Activated naive CD8-positive, alpha-beta T cell (primary cell): ENCODE measurements at regions not wholly inside any gene's neighbourhood (a gene's known extent, or its start where the extent isn't known, plus 50 kb on each side); places are given as distances from the start of the nearest gene placed in this dataset.

Source experiments
- H3K27ac Mint-ChIP-seq: one replicate; pipeline ENCODE4 v1.8.0; 2021; ENCODE audit warnings: mixed read lengths
- H3K27me3 Mint-ChIP-seq: one replicate; pipeline ENCODE4 v1.8.0; 2021; ENCODE audit warnings: mixed read lengths
- H3K36me3 Mint-ChIP-seq: one replicate; pipeline ENCODE4 v1.8.0; 2021; ENCODE audit warnings: mixed read lengths
- H3K4me1 Mint-ChIP-seq: one replicate; pipeline ENCODE4 v1.8.0; 2021; ENCODE audit warnings: low read depth, mixed read lengths
- H3K4me3 Mint-ChIP-seq: one replicate; pipeline ENCODE4 v1.8.0; 2021; ENCODE audit warnings: mild to moderate bottlenecking, mixed read lengths
- H3K9me3 Mint-ChIP-seq: one replicate; pipeline ENCODE4 v1.8.0; 2021; ENCODE audit warnings: low read depth, mixed read lengths

DNA sequence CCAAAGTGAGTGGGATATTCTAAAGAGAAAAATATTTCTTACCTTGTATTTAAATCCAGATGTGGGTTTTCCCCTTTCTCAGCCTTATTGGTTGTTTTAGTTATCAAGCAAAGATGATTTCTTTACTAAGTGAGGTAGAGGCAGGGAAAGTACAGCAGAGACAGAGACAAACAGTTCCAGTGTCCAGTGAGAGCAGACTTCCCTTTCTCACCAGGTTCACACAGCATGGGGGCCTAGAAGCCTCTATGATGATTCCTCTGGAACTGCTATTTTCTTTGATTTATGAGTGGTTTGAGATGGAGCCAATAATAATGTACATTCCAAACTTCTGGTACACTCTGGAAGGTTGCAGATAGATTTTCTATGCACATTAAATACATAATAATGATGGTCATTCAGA, 234.0 kb upstream of the MARCKS start:
- no peaks in the 10 kb centered on the region for H3K36me3 Mint-ChIP-seq
- no peak overlapping the region for H3K27ac Mint-ChIP-seq
- H3K4me1 Mint-ChIP-seq, result no peaks in the 10 kb centered on the region
- no peaks in the 10 kb centered on the region for H3K9me3 Mint-ChIP-seq
- H3K27me3 Mint-ChIP-seq, result peaks cover 3% of the 10 kb centered on the region
- H3K4me3 Mint-ChIP-seq, result no peak overlapping the region

DNA sequence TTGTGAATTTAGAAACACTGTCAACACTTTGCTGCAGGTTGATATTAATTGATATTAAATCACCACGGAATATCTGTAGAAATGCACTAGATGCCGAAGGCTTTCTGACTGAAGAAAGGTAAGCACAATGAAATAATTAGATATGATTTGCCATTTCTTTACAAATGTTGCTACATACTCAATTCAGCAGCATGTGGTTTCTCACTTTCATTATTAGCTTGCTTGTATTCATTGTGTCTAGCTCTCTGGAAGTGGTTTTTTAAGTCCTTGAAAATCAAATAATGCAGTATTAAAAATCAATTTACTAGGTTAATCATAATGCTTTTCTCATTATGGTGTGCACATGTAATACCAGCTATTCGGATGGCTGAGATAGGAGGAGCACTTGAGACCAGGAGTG, 231.3 kb upstream of the MARCKS start:
- Mint-ChIP-seq H3K27ac (no peak overlapping the region), H3K4me1 (peaks cover 5% of the 10 kb centered on the region), H3K36me3 (no peaks in the 10 kb centered on the region), H3K4me3 (no peak overlapping the region), H3K9me3 (no peaks in the 10 kb centered on the region), H3K27me3 (peaks cover 3% of the 10 kb centered on the region)

DNA sequence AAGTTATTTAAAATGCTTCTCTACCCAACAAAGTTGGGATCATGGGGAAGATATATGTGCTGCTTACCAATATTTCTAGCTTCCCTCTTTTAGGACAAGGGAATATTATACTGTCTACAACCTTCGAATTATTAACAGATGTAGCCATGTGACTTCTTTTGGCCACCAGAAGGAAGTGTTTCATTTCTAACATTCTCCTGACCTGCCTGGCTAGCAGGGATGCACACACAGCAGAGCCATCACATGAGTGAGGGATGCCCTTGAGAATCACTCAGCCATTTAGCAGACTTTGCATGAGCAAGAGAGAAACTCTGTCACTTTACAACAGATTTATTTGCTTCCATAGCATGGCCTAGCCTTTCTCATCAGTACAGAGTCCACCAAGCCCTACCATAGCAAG, 230.7 kb upstream of the MARCKS start:
- H3K4me1 Mint-ChIP-seq, result peaks cover 11% of the 10 kb centered on the region
- H3K27me3 Mint-ChIP-seq, result peaks cover 3% of the 10 kb centered on the region
- H3K9me3 Mint-ChIP-seq, result no peaks in the 10 kb centered on the region
- H3K27ac Mint-ChIP-seq, result no peak overlapping the region
- H3K36me3 Mint-ChIP-seq, result no peaks in the 10 kb centered on the region
- no peak overlapping the region for H3K4me3 Mint-ChIP-seq

DNA sequence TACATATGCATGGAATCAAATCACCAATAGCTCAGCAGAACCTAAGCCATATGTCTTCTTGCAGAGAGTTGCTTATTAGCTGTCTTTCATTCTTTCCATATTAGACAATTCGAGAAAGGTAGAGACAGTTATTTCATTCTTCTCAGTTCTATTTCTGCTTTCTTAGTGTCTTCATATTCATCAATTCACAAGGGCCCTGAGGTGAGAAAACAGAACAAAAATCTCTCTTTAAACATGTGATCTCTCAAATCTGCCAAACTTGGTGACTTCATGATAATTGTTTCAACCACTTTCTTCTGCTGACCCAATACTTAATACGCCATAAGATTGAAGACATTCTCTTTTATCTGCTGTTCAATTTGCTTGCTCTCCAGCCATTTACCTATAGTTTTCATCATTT, 229.7 kb upstream of the MARCKS start:
- Mint-ChIP-seq H3K36me3 (no peaks in the 10 kb centered on the region), H3K9me3 (no peaks in the 10 kb centered on the region), H3K27ac (no peak overlapping the region), H3K4me1 (peaks cover 18% of the 10 kb centered on the region), H3K27me3 (no peaks in the 10 kb centered on the region), H3K4me3 (no peak overlapping the region)

DNA sequence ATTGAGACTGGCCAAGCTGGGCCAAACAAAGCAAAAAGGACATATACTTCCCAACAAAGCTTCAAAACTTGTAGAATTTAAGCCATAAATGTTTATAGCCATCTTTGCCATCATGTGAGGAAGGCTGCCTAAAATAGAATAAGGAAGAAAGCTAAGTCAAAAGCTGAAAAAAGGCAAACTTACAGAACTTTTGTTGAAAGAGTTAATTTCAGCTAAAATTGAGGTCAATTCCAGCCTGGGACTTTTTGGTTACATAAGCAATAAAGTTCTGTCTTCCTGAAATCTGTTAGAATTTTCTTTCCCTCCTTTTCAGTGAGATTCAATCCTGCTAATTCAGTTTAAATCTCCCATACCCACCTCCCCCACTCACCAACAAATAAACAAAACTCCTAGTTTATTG, 227.9 kb upstream of the MARCKS start:
- Mint-ChIP-seq H3K36me3 (no peaks in the 10 kb centered on the region), H3K4me3 (no peak overlapping the region), H3K4me1 (peaks cover 19% of the 10 kb centered on the region), H3K27ac (no peak overlapping the region), H3K9me3 (no peaks in the 10 kb centered on the region), H3K27me3 (no peaks in the 10 kb centered on the region)

DNA sequence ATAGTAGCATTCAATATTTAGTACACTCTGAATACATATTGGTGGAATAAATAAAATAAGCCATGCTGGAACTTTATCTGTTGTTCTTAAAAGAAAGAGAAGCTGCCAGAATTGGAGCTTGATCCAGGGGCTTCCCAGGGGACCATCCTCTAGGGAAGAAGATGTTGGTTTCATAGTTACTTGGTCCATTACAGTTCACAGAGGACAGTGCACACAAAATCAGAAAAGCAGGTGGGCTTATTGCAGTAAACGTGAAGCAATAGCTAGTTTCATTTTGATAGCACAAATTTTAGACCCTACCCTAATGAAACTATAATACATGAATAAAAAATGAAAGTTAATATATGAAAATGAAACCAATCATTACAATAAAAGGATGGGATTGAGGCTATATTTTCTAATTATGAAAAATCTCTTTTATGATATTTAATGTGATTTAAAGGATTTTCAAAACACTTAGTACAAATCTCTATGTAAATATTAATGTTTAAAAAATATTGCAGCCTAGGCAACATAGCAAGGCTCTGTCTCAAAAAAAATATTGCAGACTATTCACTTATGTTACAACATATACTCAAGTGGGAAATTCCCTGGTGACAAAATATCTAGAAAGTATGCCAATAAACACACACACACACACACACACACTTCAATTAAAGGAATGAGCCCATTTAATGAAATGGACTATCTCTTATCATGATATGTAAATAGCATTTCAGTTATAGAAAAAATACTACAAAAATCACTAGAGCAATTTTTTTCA, 227.0 kb upstream of the MARCKS start:
- H3K27me3 Mint-ChIP-seq, result no peaks in the 10 kb centered on the region
- no peak overlapping the region for H3K27ac Mint-ChIP-seq
- H3K9me3 Mint-ChIP-seq, result no peaks in the 10 kb centered on the region
- H3K4me1 Mint-ChIP-seq, result peaks cover 19% of the 10 kb centered on the region
- H3K36me3 Mint-ChIP-seq, result no peaks in the 10 kb centered on the region
- no peak overlapping the region for H3K4me3 Mint-ChIP-seq

DNA sequence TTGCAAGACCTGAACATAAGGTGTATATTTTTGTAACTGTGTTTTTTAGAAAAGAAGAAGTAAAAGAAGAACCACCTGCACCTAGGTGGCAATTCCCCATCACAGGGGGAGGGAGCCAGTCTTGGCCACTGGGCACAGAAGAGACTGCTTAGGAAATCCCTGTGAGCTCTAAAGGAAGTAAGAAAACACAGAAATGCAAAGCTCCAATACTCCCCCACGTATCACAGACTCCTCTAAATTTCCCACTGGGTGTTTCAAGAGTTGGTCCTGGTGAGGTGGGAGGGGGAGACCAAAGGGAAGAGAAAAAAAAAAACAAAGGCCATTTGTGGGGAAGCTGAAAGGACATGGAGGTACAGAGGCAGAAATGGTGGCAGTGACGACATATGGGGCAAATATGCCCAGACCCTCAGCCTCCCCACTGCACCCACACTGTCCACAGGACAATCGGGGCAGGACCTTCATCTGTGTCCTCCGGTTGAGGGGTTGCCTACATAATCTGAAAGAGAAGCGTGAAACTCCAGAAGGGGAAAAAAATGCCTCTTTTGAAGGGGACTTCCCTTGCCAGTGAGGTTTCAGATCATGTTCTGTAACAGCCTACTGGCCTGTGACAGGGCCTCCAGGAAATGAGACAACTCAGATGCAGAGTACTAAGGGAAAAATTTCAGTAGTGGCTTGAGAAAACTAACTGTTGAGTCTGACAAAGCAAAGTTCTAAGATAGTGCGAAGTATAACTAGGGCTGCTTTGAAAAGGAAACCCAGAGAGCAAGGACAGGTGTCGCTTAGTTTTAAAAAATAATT, 226.2 kb upstream of the MARCKS start:
- no peaks in the 10 kb centered on the region for H3K27me3 Mint-ChIP-seq
- H3K9me3 Mint-ChIP-seq, result no peaks in the 10 kb centered on the region
- H3K4me3 Mint-ChIP-seq, result no peak overlapping the region
- peaks cover 19% of the 10 kb centered on the region for H3K4me1 Mint-ChIP-seq
- no peaks in the 10 kb centered on the region for H3K36me3 Mint-ChIP-seq
- peak overlapping the region; percentile 31 for H3K27ac Mint-ChIP-seq

DNA sequence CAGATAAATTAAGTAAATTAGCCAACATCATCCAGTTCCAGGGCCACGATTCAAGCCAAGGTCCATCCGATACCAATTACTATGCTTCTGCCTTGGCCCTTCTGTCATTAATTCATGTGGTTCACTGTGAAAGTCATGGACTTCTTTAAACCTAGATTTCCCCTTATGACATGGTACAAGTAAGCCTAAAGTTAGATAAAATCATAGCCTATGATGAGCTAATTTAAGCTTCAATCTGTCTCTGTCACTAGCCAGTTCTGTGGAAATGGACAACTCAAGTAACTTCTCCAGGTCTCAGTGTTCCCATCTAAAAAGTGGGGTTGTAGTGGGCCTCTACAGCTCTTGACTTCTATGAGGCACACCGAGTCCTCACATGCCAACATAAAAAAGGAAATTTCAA, 225.5 kb upstream of the MARCKS start:
- no peaks in the 10 kb centered on the region for H3K36me3 Mint-ChIP-seq
- H3K27ac Mint-ChIP-seq, result no peak overlapping the region
- no peak overlapping the region for H3K4me3 Mint-ChIP-seq
- H3K4me1 Mint-ChIP-seq, result peaks cover 19% of the 10 kb centered on the region
- no peaks in the 10 kb centered on the region for H3K27me3 Mint-ChIP-seq
- no peaks in the 10 kb centered on the region for H3K9me3 Mint-ChIP-seq

DNA sequence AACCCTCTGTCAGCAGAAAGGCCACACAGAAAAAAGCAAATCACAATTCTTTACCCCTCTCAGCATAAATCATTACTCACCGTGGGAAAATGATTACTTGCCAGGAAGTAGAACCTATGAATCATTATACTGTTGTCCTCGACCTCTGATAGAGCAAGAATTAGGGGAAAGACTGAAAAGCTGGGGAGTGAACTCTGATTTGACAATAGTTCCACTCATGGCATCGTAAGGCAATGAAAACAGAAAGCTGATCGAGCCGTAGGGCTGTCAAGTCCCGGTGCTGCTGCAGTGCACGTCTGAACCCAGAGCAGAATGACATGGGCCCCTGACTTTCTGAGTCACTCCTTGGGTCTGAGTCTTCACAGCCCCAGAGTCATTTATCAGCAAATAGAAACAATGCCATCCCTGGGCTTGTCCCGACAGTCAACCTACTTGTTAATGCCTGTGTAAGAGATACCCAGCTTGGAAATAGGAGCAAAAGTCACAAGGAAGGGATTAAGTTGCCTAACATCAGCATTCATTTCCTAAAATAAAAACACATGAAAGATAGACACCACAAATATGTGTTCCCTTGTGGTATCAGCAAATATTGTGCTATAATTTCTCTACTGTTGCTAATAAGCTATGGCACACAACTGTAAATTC, 224.8 kb upstream of the MARCKS start:
- no peaks in the 10 kb centered on the region for H3K27me3 Mint-ChIP-seq
- H3K4me3 Mint-ChIP-seq, result no peak overlapping the region
- H3K9me3 Mint-ChIP-seq, result no peaks in the 10 kb centered on the region
- H3K4me1 Mint-ChIP-seq, result peaks cover 19% of the 10 kb centered on the region
- no peaks in the 10 kb centered on the region for H3K36me3 Mint-ChIP-seq
- H3K27ac Mint-ChIP-seq, result no peak overlapping the region

DNA sequence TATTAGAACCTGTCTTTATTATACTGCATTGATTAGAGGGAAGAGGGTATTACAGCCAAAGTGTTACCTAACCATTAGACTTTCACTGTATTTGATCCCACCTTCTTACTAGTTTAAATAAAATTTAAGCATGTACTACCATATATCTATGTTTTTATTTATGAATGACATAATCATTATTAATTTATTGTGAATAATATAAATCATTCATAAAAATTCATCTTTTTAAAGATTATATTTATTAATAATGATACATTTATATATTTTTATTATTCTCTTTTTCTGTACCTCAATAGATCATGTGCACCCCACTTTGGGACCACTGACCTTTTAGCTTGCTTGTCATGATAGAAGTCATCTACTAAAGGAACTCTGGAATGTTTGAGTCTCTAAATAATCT, 223.5 kb upstream of the MARCKS start:
- no peak overlapping the region for H3K4me3 Mint-ChIP-seq
- no peaks in the 10 kb centered on the region for H3K9me3 Mint-ChIP-seq
- H3K4me1 Mint-ChIP-seq, result peaks cover 19% of the 10 kb centered on the region
- no peaks in the 10 kb centered on the region for H3K36me3 Mint-ChIP-seq
- no peaks in the 10 kb centered on the region for H3K27me3 Mint-ChIP-seq
- no peak overlapping the region for H3K27ac Mint-ChIP-seq

DNA sequence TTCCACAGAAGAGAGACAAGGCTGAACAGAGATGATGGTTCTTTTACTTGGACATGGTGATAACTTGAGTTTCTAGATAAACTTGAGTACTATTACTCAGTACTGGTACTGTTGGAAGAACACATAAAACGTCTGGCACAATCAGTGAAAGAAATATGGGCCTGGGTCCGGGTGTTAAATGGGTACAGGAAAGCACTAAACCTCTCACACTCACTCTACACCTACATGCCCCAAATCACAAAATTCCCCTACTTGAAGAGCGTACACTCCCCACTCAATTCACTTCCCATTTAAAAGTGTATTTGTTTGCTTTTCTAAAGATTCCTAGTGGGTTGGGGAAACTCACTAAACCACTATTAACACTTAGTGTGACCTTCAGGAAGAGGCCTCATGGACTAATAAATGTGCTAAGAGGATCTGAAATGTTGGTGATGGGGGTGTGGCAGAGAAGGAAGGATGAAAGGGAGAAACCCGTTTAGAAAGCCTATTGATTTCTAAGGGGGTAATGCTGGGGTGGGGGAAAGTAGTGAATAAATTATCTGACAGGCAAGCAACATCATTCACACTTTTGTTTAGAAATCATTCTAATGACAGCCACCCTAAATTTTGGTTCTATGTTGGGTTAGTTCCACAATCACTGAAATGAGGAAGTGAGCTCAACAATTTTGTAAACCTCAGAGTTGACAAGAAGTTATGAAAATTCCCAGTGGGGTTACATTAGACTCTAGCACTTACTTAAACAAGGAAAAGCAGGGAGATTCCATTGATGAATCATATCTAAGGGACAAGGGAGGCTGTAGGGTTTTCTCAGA, 222.6 kb upstream of the MARCKS start:
- Mint-ChIP-seq H3K27me3 (no peaks in the 10 kb centered on the region), H3K4me3 (no peak overlapping the region), H3K4me1 (peaks cover 19% of the 10 kb centered on the region), H3K36me3 (no peaks in the 10 kb centered on the region), H3K9me3 (no peaks in the 10 kb centered on the region), H3K27ac (no peak overlapping the region)

DNA sequence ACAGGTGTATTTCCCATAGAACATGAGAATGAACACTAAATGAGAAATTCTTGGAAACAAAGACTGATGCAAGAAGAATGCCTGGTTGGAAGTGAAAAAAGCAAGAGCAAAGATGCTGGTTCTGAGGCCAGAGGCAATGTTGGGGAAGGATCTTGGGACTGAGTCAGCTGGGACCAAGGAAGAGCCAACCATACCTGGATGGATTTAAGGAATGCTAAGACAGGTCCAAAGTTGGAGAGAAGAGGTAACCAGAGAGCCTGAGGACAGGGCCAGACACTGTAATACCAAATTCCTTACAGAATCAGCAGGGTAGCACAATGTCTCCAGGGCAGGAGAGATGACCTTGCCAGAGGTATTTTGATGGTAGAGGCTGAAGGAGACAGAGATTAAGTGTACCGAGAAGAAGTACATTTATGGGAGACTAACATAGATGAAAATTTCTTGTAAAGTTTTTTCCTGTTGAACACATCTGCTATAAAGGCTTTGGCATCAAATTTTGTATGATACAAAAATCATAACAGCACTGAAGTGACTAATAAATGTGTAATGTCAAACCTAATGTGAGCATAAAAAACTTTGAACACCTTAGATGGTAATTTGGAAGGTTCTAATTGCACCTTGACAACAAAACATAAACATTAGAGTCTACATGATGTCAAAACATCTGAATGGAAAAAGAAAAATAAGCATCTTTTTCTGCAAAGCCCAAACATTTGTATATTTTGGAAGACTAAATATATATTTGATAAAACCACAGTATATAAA, 221.7 kb upstream of the MARCKS start:
- no peak overlapping the region for H3K4me3 Mint-ChIP-seq
- H3K27me3 Mint-ChIP-seq, result peaks cover 1% of the 10 kb centered on the region
- H3K36me3 Mint-ChIP-seq, result no peaks in the 10 kb centered on the region
- no peak overlapping the region for H3K27ac Mint-ChIP-seq
- peaks cover 15% of the 10 kb centered on the region for H3K4me1 Mint-ChIP-seq
- H3K9me3 Mint-ChIP-seq, result no peaks in the 10 kb centered on the region

DNA sequence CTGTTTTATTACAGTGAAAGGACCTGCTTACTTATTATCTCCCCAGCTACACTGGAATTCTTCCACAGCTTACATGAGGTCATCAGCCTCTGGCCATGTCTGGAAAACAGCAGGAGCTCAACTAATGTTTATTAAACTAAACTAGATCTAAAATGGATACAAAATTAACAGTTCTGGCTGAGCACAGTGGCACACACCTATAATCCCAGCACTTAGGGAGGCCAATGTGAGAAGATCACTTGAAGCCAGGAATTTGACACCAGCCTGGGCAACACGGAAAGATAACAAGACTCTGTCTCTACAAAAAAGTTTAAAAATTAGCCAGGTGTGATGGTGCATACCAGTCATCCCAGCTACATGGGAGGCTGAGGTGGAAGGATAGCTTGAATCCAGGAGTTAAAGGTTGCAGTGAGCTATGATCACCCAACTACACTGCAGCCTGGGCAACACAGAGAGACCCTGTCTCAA, 220.8 kb upstream of the MARCKS start:
- Mint-ChIP-seq H3K27me3 (peaks cover 1% of the 10 kb centered on the region), H3K4me1 (peaks cover 8% of the 10 kb centered on the region), H3K4me3 (no peak overlapping the region), H3K27ac (no peak overlapping the region), H3K9me3 (no peaks in the 10 kb centered on the region), H3K36me3 (no peaks in the 10 kb centered on the region)

DNA sequence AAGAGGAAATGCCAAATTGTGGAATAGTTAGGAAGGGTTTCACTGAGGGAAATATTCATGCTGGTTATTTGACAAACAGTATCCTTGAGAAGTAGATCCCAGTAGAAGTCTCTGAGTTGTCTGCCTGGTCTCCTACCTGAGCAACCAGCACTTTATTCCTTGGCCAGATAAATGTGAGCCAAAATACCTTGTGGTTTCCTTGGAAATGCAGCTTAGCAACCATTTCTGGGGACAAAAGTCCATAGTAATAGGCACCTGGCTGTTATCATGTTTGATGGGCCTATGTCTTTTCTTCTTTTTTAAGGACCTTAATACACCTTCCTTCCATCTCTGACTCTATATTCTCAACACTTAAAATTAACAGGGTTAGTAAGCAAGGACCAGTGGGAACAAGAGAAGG, 217.1 kb upstream of the MARCKS start:
- Mint-ChIP-seq H3K4me3 (no peak overlapping the region), H3K4me1 (no peaks in the 10 kb centered on the region), H3K27ac (no peak overlapping the region), H3K9me3 (no peaks in the 10 kb centered on the region), H3K27me3 (peaks cover 1% of the 10 kb centered on the region), H3K36me3 (no peaks in the 10 kb centered on the region)
